ENCODE measurements at regions not wholly inside any gene's neighbourhood (a gene's known extent, or its start where the extent isn't known, plus 50 kb on each side); places are given as distances from the start of the nearest gene placed in this dataset.

- TF ChIP-seq CTCF (IDR thresholded peaks at IDR 0.05) (no peak), EP300 (IDR thresholded peaks at IDR 0.05) (no peak)
Observed at GRCh38 chr3:163462446-163462845, 1615.8 kb downstream of the SI start.
